Ishikawa (cell line): ENCODE measurements at regions not wholly inside any gene's neighbourhood (a gene's known extent, or its start where the extent isn't known, plus 50 kb on each side); places are given as distances from the start of the nearest gene placed in this dataset.

ENCODE experiments used
- CEBPB ChIP-seq: IDR thresholded peaks from 2 replicates; pipeline ENCODE4 v1.6.1; 2012
- EGR1 ChIP-seq: IDR thresholded peaks from 2 replicates; pipeline ENCODE4 v1.6.1; 2012
- EP300 ChIP-seq: IDR thresholded peaks from 2 replicates; pipeline ENCODE4 v1.6.1; 2012; ENCODE audit warnings: borderline replicate concordance
- FOXM1 ChIP-seq: IDR thresholded peaks from 2 replicates; pipeline ENCODE4 v1.6.1; 2012; ENCODE audit warnings: low read depth, borderline replicate concordance
- MAX ChIP-seq: IDR thresholded peaks from 2 replicates; pipeline ENCODE4 v1.6.1; 2012
- RAD21 ChIP-seq: IDR thresholded peaks from 2 replicates; pipeline ENCODE4 v1.6.1; 2012; ENCODE audit warnings: low read depth
- TAF1 ChIP-seq: IDR thresholded peaks from 2 replicates; pipeline ENCODE4 v1.6.1; 2012; ENCODE audit warnings: low read depth, mild to moderate bottlenecking
- YY1 ChIP-seq: IDR thresholded peaks from 2 replicates; pipeline ENCODE4 v1.6.1; 2012; ENCODE audit warnings: low read depth
- TF ChIP-seq, protein P1 (sequence below): IDR thresholded peaks from 2 replicates; pipeline ENCODE4 v1.6.1; 2012; ENCODE audit warnings: low read depth, mild to moderate bottlenecking

- TF ChIP-seq MAX (no peak), FOXM1 (no peak), CEBPB (no peak), EP300 (no peak), RAD21 (no peak), YY1 (no peak), EGR1 (no peak), TAF1 (no peak)
- TF ChIP-seq, protein P1, sequence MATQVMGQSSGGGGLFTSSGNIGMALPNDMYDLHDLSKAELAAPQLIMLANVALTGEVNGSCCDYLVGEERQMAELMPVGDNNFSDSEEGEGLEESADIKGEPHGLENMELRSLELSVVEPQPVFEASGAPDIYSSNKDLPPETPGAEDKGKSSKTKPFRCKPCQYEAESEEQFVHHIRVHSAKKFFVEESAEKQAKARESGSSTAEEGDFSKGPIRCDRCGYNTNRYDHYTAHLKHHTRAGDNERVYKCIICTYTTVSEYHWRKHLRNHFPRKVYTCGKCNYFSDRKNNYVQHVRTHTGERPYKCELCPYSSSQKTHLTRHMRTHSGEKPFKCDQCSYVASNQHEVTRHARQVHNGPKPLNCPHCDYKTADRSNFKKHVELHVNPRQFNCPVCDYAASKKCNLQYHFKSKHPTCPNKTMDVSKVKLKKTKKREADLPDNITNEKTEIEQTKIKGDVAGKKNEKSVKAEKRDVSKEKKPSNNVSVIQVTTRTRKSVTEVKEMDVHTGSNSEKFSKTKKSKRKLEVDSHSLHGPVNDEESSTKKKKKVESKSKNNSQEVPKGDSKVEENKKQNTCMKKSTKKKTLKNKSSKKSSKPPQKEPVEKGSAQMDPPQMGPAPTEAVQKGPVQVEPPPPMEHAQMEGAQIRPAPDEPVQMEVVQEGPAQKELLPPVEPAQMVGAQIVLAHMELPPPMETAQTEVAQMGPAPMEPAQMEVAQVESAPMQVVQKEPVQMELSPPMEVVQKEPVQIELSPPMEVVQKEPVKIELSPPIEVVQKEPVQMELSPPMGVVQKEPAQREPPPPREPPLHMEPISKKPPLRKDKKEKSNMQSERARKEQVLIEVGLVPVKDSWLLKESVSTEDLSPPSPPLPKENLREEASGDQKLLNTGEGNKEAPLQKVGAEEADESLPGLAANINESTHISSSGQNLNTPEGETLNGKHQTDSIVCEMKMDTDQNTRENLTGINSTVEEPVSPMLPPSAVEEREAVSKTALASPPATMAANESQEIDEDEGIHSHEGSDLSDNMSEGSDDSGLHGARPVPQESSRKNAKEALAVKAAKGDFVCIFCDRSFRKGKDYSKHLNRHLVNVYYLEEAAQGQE = no peak
These were observed 213.4 kb downstream of the ZBBX start for GRCh38 chr3:167166594-167167253.
